Neuronal stem cell (in vitro differentiated cells): ENCODE measurements at regions not wholly inside any gene's neighbourhood (a gene's known extent, or its start where the extent isn't known, plus 50 kb on each side); places are given as distances from the start of the nearest gene placed in this dataset.

Source experiments
- DNase-seq: peaks from one replicate; pipeline ENCODE4 v3.0.0-alpha.2; 2013; ENCODE audit warnings: low spot score
- H2AFZ ChIP-seq: one replicate; pipeline ENCODE4 v1.6.1; 2013; ENCODE audit warnings: mild to moderate bottlenecking, low read length, inconsistent platforms
- H2AK5ac ChIP-seq: 2 replicates; pipeline ENCODE4 v1.6.1; 2013; ENCODE audit warnings: low read depth, mild to moderate bottlenecking, inconsistent platforms, low read length, moderate library complexity, mixed read lengths
- H2BK120ac ChIP-seq: 2 replicates; pipeline ENCODE4 v1.6.1; 2013; ENCODE audit warnings: low read depth, mild to moderate bottlenecking, inconsistent platforms, low read length, moderate library complexity, mixed read lengths
- H2BK12ac ChIP-seq: one replicate; pipeline ENCODE4 v1.6.1; 2013; ENCODE audit warnings: low read length, inconsistent platforms
- H2BK15ac ChIP-seq: 2 replicates; pipeline ENCODE4 v1.6.1; 2013; ENCODE audit warnings: mild to moderate bottlenecking, low read length, inconsistent platforms, mixed read lengths
- H2BK5ac ChIP-seq: one replicate; pipeline ENCODE4 v1.6.1; 2013; ENCODE audit warnings: inconsistent platforms, mild to moderate bottlenecking, low read length, moderate library complexity
- H3K14ac ChIP-seq: one replicate; pipeline ENCODE4 v1.6.1; 2013; ENCODE audit warnings: low read length, inconsistent platforms
- H3K18ac ChIP-seq: 2 replicates; pipeline ENCODE4 v1.6.1; 2013; ENCODE audit warnings: low read length, inconsistent platforms
- H3K23ac ChIP-seq: 2 replicates; pipeline ENCODE4 v1.6.1; 2013; ENCODE audit warnings: low read depth, mild to moderate bottlenecking, mixed read lengths, low read length, inconsistent platforms; ENCODE audit not compliant: poor library complexity
- H3K27ac ChIP-seq: replicated peaks from 3 replicates; pipeline ENCODE4 v1.5.1; 2013; ENCODE audit warnings: low read length, inconsistent platforms
- H3K27me3 ChIP-seq, 3 experiments: 2 replicates each; pipeline ENCODE4 v1.6.1; 2013; ENCODE audit warnings: low read length in 3 of 3, mild to moderate bottlenecking in 2 of 3, inconsistent platforms in 1 of 3, low read depth in 1 of 3, mixed read lengths in 1 of 3, moderate library complexity in 1 of 3; ENCODE audit not compliant: control insufficient read depth in 3 of 3, insufficient read depth in 3 of 3
- H3K36me3 ChIP-seq, 2 donors: replicated peaks in 1 of 2; 2 replicates each; pipeline ENCODE4 v1.6.1; 2013; ENCODE audit warnings: low read length in 2 of 2; ENCODE audit not compliant: control insufficient read depth in 2 of 2, insufficient read depth in 2 of 2
- H3K4ac ChIP-seq: 2 replicates; pipeline ENCODE4 v1.6.1; 2013; ENCODE audit warnings: inconsistent platforms, mild to moderate bottlenecking, low read length, moderate library complexity
- H3K4me1 ChIP-seq, 2 donors: 1 replicate in 1 of 2; 2 replicates in 1 of 2; pipeline ENCODE4 v1.6.1; 2013; ENCODE audit warnings: low read length in 2 of 2, low read depth in 1 of 2; ENCODE audit not compliant: control insufficient read depth in 2 of 2, insufficient read depth in 1 of 2
- H3K4me2 ChIP-seq: one replicate; pipeline ENCODE4 v1.6.1; 2013; ENCODE audit warnings: mild to moderate bottlenecking, low read length, inconsistent platforms; ENCODE audit not compliant: insufficient read depth, poor library complexity, severe bottlenecking
- H3K4me3 ChIP-seq, 2 donors: 2 replicates each; pipeline ENCODE4 v1.5.1; 2013; ENCODE audit warnings: low read length in 2 of 2, mild to moderate bottlenecking in 2 of 2, inconsistent platforms in 1 of 2, moderate library complexity in 1 of 2
- H3K79me1 ChIP-seq: one replicate; pipeline ENCODE4 v1.6.1; 2013; ENCODE audit warnings: low read depth, mild to moderate bottlenecking, inconsistent platforms, low read length, moderate library complexity
- H3K9ac ChIP-seq: one replicate; pipeline ENCODE4 v1.6.1; 2013; ENCODE audit warnings: mild to moderate bottlenecking, low read depth, low read length, inconsistent platforms; ENCODE audit not compliant: poor library complexity
- H3K9me3 ChIP-seq, 2 donors: replicated peaks in 1 of 2; 2 replicates each; pipeline versions ENCODE3 to v1.6.1; 2013; ENCODE audit warnings: low read length in 2 of 2, mild to moderate bottlenecking in 2 of 2, inconsistent platforms in 1 of 2, low read depth in 1 of 2, mixed read lengths in 1 of 2, moderate library complexity in 1 of 2; ENCODE audit not compliant: control insufficient read depth in 2 of 2, insufficient read depth in 1 of 2
- H4K8ac ChIP-seq: one replicate; pipeline ENCODE4 v1.6.1; 2013; ENCODE audit warnings: low read depth, mild to moderate bottlenecking, inconsistent platforms, low read length, moderate library complexity
- H4K91ac ChIP-seq: one replicate; pipeline ENCODE4 v1.6.1; 2013; ENCODE audit warnings: low read length, low read depth, mild to moderate bottlenecking, inconsistent platforms; ENCODE audit not compliant: poor library complexity
- WGBS, 2 donors: extraction: QIAGEN DNeasy Blood & Tissue Kit; methylation state at CpG; one replicate each; pipeline ENCODE4 v1.1.7; 2013; ENCODE audit warnings: missing lambda C conversion rate in 2 of 2, mixed read lengths in 1 of 2; ENCODE audit not compliant: insufficient read length in 2 of 2, insufficient replicate concordance in 1 of 2; ENCODE audit errors: extremely low coverage in 2 of 2; 5-methylcytosine and 5-hydroxymethylcytosine counted together

DNA sequence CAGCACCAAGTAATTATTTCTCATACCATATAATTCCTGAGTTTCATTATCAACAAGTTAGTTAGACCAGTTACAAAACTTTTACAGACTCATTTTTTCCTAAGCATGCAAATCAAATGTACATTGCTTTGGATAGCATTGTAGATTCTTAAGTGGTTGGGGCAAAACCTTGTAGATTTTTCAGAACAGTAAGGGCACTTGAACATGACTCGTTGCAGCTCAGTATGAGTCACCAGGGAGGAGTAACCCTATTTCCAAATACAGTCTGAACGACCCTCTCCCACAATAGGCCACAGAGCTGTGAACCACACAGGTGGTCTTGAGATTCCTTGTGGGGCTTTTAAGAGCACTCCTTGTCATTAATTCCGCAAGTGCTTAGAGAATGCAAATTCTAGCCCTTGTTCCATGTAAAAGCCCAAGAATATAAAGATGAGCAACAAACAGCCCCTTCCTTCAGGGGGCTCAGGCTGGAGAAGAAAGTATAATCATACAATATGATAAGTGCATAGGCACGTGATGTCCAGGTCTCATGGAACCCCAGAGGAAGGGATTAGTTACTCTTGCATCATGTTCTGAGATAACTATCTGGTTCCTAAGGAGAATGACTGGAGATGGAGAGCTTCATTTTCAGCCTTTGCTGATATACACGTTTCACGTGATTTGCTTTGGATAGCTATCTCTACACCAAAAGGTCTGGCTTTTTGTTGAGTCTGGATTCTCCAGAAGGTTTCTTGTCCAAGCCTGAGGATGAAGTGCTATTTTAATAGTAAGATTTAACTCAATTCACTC lies 295.7 kb downstream of the KCNN2 start:
- H2BK15ac ChIP-seq: no peak overlapping the region
- no peak overlapping the region for H3K18ac ChIP-seq
- no peak overlapping the region for H3K4me3 ChIP-seq
- H3K14ac ChIP-seq: no peak overlapping the region
- no peak for DNase-seq
- no peak overlapping the region for H2BK12ac ChIP-seq
- no peak overlapping the region for H3K4ac ChIP-seq
- H2AK5ac ChIP-seq: no peak overlapping the region
- H2AFZ ChIP-seq: no peak overlapping the region
- no peak overlapping the region for H2BK120ac ChIP-seq
- H3K4me2 ChIP-seq: no peak overlapping the region
- no peak overlapping the region for H4K8ac ChIP-seq
- H2BK5ac ChIP-seq: no peak overlapping the region
- H3K27ac ChIP-seq: no peak overlapping the region
- no peaks in the 10 kb centered on the region for H3K9me3 ChIP-seq
- WGBS, 2 donors: no CpG with 5 or more reads among the region's 6 CpGs
- no peak overlapping the region for H3K23ac ChIP-seq
- H4K91ac ChIP-seq: no peak overlapping the region
- H3K27me3 ChIP-seq: no peaks in the 10 kb centered on the region
- H3K36me3 ChIP-seq: no peaks in the 10 kb centered on the region
- no peak overlapping the region for H3K9ac ChIP-seq
- no peaks in the 10 kb centered on the region for H3K4me1 ChIP-seq
- H3K79me1 ChIP-seq: no peaks in the 10 kb centered on the region

GRCh38 chr5:114649878-114650277 lies 288.0 kb downstream of the KCNN2 start:
- no peak overlapping the region for H2BK120ac ChIP-seq
- H3K9me3 ChIP-seq: no peaks in the 10 kb centered on the region
- H2BK15ac ChIP-seq: no peak overlapping the region
- H3K27ac ChIP-seq: no peak overlapping the region
- no peak overlapping the region for H2BK12ac ChIP-seq
- no peak overlapping the region for H2BK5ac ChIP-seq
- no peak overlapping the region for H3K18ac ChIP-seq
- no peaks in the 10 kb centered on the region for H3K4me1 ChIP-seq
- H3K4me3 ChIP-seq: no peak overlapping the region
- DNase-seq: no peak
- no peak overlapping the region for H3K14ac ChIP-seq
- no peak overlapping the region for H2AK5ac ChIP-seq
- H3K79me1 ChIP-seq: no peaks in the 10 kb centered on the region
- H3K4ac ChIP-seq: no peak overlapping the region
- H3K27me3 ChIP-seq: no peaks in the 10 kb centered on the region
- no peak overlapping the region for H3K9ac ChIP-seq
- H3K36me3 ChIP-seq: no peaks in the 10 kb centered on the region
- H3K23ac ChIP-seq: no peak overlapping the region
- no peak overlapping the region for H4K91ac ChIP-seq
- no peak overlapping the region for H3K4me2 ChIP-seq
- no peak overlapping the region for H2AFZ ChIP-seq
- WGBS, 2 donors: no CpG with 5 or more reads among the region's 1 CpG
- H4K8ac ChIP-seq: no peak overlapping the region

DNA sequence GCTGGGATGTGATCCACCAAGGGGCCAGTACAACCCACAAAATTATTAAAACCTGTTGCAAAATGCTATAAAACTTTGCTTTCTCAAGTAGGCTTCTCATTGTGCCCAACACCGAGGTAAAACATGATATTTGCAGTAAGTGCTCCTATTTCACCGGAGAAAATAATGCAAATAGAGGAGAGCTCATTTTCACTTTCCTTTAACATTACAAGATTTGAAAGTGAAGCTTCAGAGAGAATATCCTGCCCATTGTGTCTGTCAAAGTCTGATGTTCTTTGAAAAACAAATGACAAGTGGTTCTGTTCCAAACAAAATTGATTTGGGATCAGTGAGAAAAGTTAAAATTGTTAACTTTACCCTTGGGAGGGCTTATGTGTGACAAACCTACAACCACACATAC lies 287.1 kb downstream of the KCNN2 start:
- Histone ChIP-seq H2BK12ac (no peak overlapping the region), H3K9ac (no peak overlapping the region), H3K36me3 (no peaks in the 10 kb centered on the region), H3K14ac (no peak overlapping the region), H3K4ac (no peak overlapping the region), H3K23ac (no peak overlapping the region), H3K79me1 (no peaks in the 10 kb centered on the region), H3K9me3 (no peaks in the 10 kb centered on the region), H3K4me2 (no peak overlapping the region), H2AK5ac (no peak overlapping the region), H2AFZ (no peak overlapping the region), H4K91ac (no peak overlapping the region), H4K8ac (no peak overlapping the region), H2BK120ac (no peak overlapping the region), H3K4me3 (no peak overlapping the region), H2BK5ac (no peak overlapping the region), H3K4me1 (no peaks in the 10 kb centered on the region), H3K27me3 (no peaks in the 10 kb centered on the region), H3K18ac (no peak overlapping the region), H3K27ac (no peak overlapping the region), H2BK15ac (no peak overlapping the region)
- no peak for DNase-seq
- no CpG with 5 or more reads among the region's 2 CpGs for WGBS, 2 donors

- Histone ChIP-seq H3K23ac (no peak overlapping the region), H3K27me3 (no peaks in the 10 kb centered on the region), H3K9ac (no peak overlapping the region), H3K4me1 (no peaks in the 10 kb centered on the region), H3K14ac (no peak overlapping the region), H4K91ac (no peak overlapping the region), H3K18ac (no peak overlapping the region), H3K27ac (no peak overlapping the region), H3K4me3 (no peak overlapping the region), H2BK5ac (no peak overlapping the region), H2BK15ac (no peak overlapping the region), H2BK120ac (no peak overlapping the region), H3K4me2 (no peak overlapping the region), H2AFZ (no peak overlapping the region), H3K9me3 (no peaks in the 10 kb centered on the region), H2AK5ac (no peak overlapping the region), H3K79me1 (no peaks in the 10 kb centered on the region), H3K36me3 (no peaks in the 10 kb centered on the region), H3K4ac (no peak overlapping the region), H2BK12ac (no peak overlapping the region), H4K8ac (no peak overlapping the region)
- no peak for DNase-seq
These were observed 282.7 kb downstream of the KCNN2 start for GRCh38 chr5:114644576-114644975.
